MM.1S (cell line): ENCODE measurements at regions not wholly inside any gene's neighbourhood (a gene's known extent, or its start where the extent isn't known, plus 50 kb on each side); places are given as distances from the start of the nearest gene placed in this dataset.

Source experiments
- EZH2 ChIP-seq: fragments of 300-600 bp; sonication (generic); optimal IDR thresholded peaks from 2 replicates; pipeline ENCODE3; 2017; ENCODE audit warnings: low read depth, mild to moderate bottlenecking, antibody characterized with exemption, low read length, mixed read lengths
- TF ChIP-seq, protein P1 (sequence below): fragments of 300-600 bp; sonication (generic); IDR thresholded peaks from 2 replicates; pipeline ENCODE4 v1.5.1; 2016; ENCODE audit warnings: antibody characterized with exemption, low read length, mixed read lengths

DNA sequence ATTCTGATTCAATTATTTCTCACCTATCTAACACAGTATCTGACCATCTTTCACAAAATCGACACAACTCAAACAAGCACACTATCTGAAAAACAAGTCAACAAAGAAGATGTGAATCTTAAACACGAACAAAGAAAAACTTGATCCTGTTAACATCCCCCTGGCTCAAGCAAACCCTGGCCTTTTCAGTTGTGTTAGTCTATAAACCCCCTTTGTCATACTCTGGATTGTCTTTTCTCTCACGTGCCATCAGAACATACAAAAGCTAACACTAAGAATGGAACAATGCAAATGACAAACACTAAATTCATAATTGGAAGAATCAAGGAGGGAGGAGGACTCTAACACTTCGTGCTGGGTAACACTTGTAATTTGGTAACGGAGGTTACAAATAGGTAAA is 168.7 kb downstream of the GASK1B start:
- no peak for TF ChIP-seq EZH2
- TF ChIP-seq, protein P1, sequence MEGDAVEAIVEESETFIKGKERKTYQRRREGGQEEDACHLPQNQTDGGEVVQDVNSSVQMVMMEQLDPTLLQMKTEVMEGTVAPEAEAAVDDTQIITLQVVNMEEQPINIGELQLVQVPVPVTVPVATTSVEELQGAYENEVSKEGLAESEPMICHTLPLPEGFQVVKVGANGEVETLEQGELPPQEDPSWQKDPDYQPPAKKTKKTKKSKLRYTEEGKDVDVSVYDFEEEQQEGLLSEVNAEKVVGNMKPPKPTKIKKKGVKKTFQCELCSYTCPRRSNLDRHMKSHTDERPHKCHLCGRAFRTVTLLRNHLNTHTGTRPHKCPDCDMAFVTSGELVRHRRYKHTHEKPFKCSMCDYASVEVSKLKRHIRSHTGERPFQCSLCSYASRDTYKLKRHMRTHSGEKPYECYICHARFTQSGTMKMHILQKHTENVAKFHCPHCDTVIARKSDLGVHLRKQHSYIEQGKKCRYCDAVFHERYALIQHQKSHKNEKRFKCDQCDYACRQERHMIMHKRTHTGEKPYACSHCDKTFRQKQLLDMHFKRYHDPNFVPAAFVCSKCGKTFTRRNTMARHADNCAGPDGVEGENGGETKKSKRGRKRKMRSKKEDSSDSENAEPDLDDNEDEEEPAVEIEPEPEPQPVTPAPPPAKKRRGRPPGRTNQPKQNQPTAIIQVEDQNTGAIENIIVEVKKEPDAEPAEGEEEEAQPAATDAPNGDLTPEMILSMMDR = no peak
